SK-N-SH (cell line): ENCODE measurements at regions not wholly inside any gene's neighbourhood (a gene's known extent, or its start where the extent isn't known, plus 50 kb on each side); places are given as distances from the start of the nearest gene placed in this dataset.

Experiments used
- CTCF ChIP-seq: fragments of 200-600 bp; sonication (generic); IDR thresholded peaks from 2 replicates; pipeline ENCODE4 v1.6.1; 2017; ENCODE audit warnings: antibody characterized with exemption, mild to moderate bottlenecking, moderate library complexity
- EZH2phosphoT487 ChIP-seq: fragments of 200-600 bp; sonication (generic); IDR thresholded peaks from 2 replicates; pipeline ENCODE4 v1.6.1; 2017; ENCODE audit warnings: low read depth, mixed run types, mild to moderate bottlenecking, antibody characterized with exemption, moderate library complexity, borderline replicate concordance
- FOXM1 ChIP-seq: IDR thresholded peaks from 2 replicates; pipeline ENCODE4 v1.4.0; 2012; ENCODE audit warnings: low read depth, mild to moderate bottlenecking
- MAX ChIP-seq: IDR thresholded peaks from 2 replicates; pipeline ENCODE4 v1.4.0; 2012; ENCODE audit warnings: low read depth
- POLR2AphosphoS5 ChIP-seq: IDR thresholded peaks from 2 replicates; pipeline ENCODE4 v1.6.1; 2012; ENCODE audit warnings: low read depth, low read length
- RAD21 ChIP-seq: IDR thresholded peaks from 2 replicates; pipeline ENCODE4 v1.6.1; 2012; ENCODE audit warnings: mild to moderate bottlenecking, low read length
- RFX5 ChIP-seq: IDR thresholded peaks from 2 replicates; pipeline ENCODE4 v1.6.1; 2012; ENCODE audit warnings: mild to moderate bottlenecking, improper control_type of control experiment, low read length
- SIN3A ChIP-seq: IDR thresholded peaks from 2 replicates; pipeline ENCODE4 v1.6.1; 2012; ENCODE audit warnings: low read depth, mild to moderate bottlenecking, low read length, moderate library complexity, borderline replicate concordance
- TAF1 ChIP-seq: IDR thresholded peaks from 2 replicates; pipeline ENCODE4 v1.6.1; 2012; ENCODE audit warnings: low read depth, mild to moderate bottlenecking, low read length, moderate library complexity, borderline replicate concordance
- YY1 ChIP-seq: IDR thresholded peaks from 2 replicates; pipeline ENCODE4 v1.4.0; 2012; ENCODE audit warnings: low read depth, mild to moderate bottlenecking
- ZBTB33 ChIP-seq: IDR thresholded peaks from 2 replicates; pipeline ENCODE4 v1.4.0; 2012; ENCODE audit warnings: low read depth, borderline replicate concordance

- TF ChIP-seq POLR2AphosphoS5 (no peak), YY1 (no peak), TAF1 (no peak), ZBTB33 (no peak), CTCF (no peak), SIN3A (no peak), RAD21 (no peak), FOXM1 (no peak), EZH2phosphoT487 (no peak), MAX (no peak), RFX5 (no peak)
Measured at GRCh38 chr7:45366475-45366874, 207.7 kb upstream of the ADCY1 start.
